OCI-LY1 (cell line): ENCODE measurements at regions not wholly inside any gene's neighbourhood (a gene's known extent, or its start where the extent isn't known, plus 50 kb on each side); places are given as distances from the start of the nearest gene placed in this dataset.

Experiments
- EZH2 ChIP-seq: fragments of 200-600 bp; sonication (generic), shearing (Covaris generic); IDR thresholded peaks from 2 replicates; pipeline ENCODE4 v1.8.0; 2017; ENCODE audit warnings: borderline replicate concordance, mixed run types, mild to moderate bottlenecking, antibody characterized with exemption, low read length, moderate library complexity, mixed read lengths
- TF ChIP-seq, protein P1 (sequence below): fragments of 200-600 bp; sonication (generic), shearing (Covaris generic); IDR thresholded peaks from 2 replicates; pipeline ENCODE4 v1.5.1; 2017; ENCODE audit warnings: mild to moderate bottlenecking, antibody characterized with exemption, low read length, moderate library complexity, mixed read lengths

DNA sequence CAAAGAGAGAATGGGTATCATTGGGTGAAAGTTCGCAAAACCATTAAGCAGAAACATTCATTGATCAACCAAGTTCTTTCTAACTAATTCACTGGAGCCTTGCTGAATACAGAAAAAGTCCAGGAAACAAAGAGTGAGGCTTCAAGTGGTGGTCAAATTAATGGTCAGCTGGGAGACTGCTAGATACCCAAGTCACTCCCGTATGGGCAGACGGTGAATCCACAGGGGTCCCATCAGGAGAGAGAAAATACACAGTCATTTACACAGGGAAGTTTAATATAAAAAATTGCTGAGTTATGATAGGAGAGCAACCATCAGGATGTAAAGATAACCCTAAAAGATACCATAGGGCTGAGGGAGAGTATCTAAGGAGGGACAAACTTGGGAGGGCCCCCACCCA is 198.7 kb upstream of the DTNBP1 start:
- TF ChIP-seq, protein P1, sequence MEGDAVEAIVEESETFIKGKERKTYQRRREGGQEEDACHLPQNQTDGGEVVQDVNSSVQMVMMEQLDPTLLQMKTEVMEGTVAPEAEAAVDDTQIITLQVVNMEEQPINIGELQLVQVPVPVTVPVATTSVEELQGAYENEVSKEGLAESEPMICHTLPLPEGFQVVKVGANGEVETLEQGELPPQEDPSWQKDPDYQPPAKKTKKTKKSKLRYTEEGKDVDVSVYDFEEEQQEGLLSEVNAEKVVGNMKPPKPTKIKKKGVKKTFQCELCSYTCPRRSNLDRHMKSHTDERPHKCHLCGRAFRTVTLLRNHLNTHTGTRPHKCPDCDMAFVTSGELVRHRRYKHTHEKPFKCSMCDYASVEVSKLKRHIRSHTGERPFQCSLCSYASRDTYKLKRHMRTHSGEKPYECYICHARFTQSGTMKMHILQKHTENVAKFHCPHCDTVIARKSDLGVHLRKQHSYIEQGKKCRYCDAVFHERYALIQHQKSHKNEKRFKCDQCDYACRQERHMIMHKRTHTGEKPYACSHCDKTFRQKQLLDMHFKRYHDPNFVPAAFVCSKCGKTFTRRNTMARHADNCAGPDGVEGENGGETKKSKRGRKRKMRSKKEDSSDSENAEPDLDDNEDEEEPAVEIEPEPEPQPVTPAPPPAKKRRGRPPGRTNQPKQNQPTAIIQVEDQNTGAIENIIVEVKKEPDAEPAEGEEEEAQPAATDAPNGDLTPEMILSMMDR: no peak
- TF ChIP-seq EZH2: no peak
